IMR-90 (cell line): ENCODE measurements at regions not wholly inside any gene's neighbourhood (a gene's known extent, or its start where the extent isn't known, plus 50 kb on each side); places are given as distances from the start of the nearest gene placed in this dataset.

Experiments used
- BHLHE40 ChIP-seq: fragments of 150-350 bp; IDR thresholded peaks from 2 replicates; pipeline ENCODE4 v1.6.1; 2016; ENCODE audit warnings: mild to moderate bottlenecking, low read depth, low read length
- CTCF ChIP-seq: conservative IDR thresholded peaks from 2 replicates; pipeline ENCODE4 v1.5.1; 2012; ENCODE audit warnings: mild to moderate bottlenecking, low read depth, low read length, improper control_type of control experiment
- MXI1 ChIP-seq: IDR thresholded peaks from 2 replicates; pipeline ENCODE4 v1.6.1; 2012; ENCODE audit warnings: low read depth, mild to moderate bottlenecking, low read length, moderate library complexity, borderline replicate concordance
- POLR2A ChIP-seq: IDR thresholded peaks from 2 replicates; pipeline ENCODE4 v1.6.1; 2012; ENCODE audit warnings: mild to moderate bottlenecking, low read depth, low read length
- RAD21 ChIP-seq: IDR thresholded peaks from 2 replicates; pipeline ENCODE4 v1.6.1; 2012; ENCODE audit warnings: low read length, improper control_type of control experiment
- RCOR1 ChIP-seq: IDR thresholded peaks from 2 replicates; pipeline ENCODE4 v1.6.1; 2012; ENCODE audit warnings: mild to moderate bottlenecking, low read length, improper control_type of control experiment; ENCODE audit not compliant: insufficient replicate concordance
- SMC3 ChIP-seq: fragments of 150-350 bp; IDR thresholded peaks from 2 replicates; pipeline ENCODE4 v1.6.1; 2016; ENCODE audit warnings: low read depth, mild to moderate bottlenecking, antibody characterized with exemption, low read length, moderate library complexity
- USF2 ChIP-seq: fragments of 150-350 bp; IDR thresholded peaks from 2 replicates; pipeline ENCODE4 v1.6.1; 2017; ENCODE audit warnings: mild to moderate bottlenecking, antibody characterized with exemption, low read length, low read depth

- TF ChIP-seq POLR2A (no peak), USF2 (no peak), RCOR1 (no peak), BHLHE40 (no peak), CTCF (no peak), RAD21 (no peak), MXI1 (no peak), SMC3 (no peak)
Measured at GRCh38 chr15:95528920-95529319, 801.6 kb upstream of the NR2F2 start.
